ENCODE measurements at regions not wholly inside any gene's neighbourhood (a gene's known extent, or its start where the extent isn't known, plus 50 kb on each side); places are given as distances from the start of the nearest gene placed in this dataset.

GRCh38 chr5:28549588-28549987, 1511.2 kb upstream of the CDH9 start:
- TF ChIP-seq CTCF (IDR thresholded peaks at IDR 0.05) (no peak), POLR2A (IDR thresholded peaks at IDR 0.05) (no peak)
